BE2C (cell line): ENCODE measurements at regions not wholly inside any gene's neighbourhood (a gene's known extent, or its start where the extent isn't known, plus 50 kb on each side); places are given as distances from the start of the nearest gene placed in this dataset.

ENCODE experiments used
- DNase-seq: peaks from one replicate; pipeline ENCODE4 v3.0.0-alpha.2; 2020
- H3K27me3 ChIP-seq: fragments of 250-450 bp; sonication (Bioruptor Pico); 2 replicates; pipeline ENCODE4 v1.5.1; 2020; ENCODE audit warnings: mild to moderate bottlenecking
- H3K36me3 ChIP-seq: fragments of 250-450 bp; sonication (Bioruptor Pico); 2 replicates; pipeline ENCODE4 v1.5.1; 2020; ENCODE audit warnings: mild to moderate bottlenecking
- H3K4me1 ChIP-seq: fragments of 250-450 bp; sonication (Bioruptor Pico); 2 replicates; pipeline ENCODE4 v1.5.1; 2020
- H3K4me3 ChIP-seq: 2 replicates; pipeline ENCODE4 v1.5.1; 2011; ENCODE audit warnings: low read depth, low read length
- H3K9me3 ChIP-seq: fragments of 250-450 bp; sonication (Bioruptor Pico); 2 replicates; pipeline ENCODE4 v1.5.1; 2020
- TF ChIP-seq, protein P1 (sequence below): IDR thresholded peaks from 2 replicates; pipeline ENCODE4 v1.5.1; 2012; ENCODE audit warnings: mild to moderate bottlenecking, low read depth, low read length

DNA sequence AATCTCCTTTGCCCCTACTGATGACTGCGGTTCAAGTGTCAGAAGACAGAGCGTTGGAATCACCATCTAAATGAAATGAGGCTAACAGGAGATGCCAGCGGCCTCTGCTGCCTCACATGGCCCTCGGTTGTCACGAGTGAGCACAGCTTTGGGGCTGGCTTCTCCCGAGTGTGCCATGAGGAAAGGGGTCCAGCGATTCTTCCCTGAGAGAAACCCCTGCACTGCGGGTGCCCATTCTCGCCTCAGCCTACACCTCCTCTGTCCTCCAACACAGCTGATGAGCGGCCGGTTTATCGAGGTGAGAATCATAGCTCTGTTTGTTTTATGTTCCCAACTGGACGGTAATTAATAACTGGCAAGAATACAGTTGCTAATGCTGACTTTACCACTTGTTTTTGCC lies 144.7 kb upstream of the RPS6KA2 start:
- Histone ChIP-seq H3K4me1 (peaks cover 5% of the 10 kb centered on the region; the same call in 1 of the 2 replicates), H3K36me3 (no peaks in the 10 kb centered on the region), H3K27me3 (no peaks in the 10 kb centered on the region), H3K4me3 (no peak overlapping the region), H3K9me3 (no peaks in the 10 kb centered on the region)
- DNase-seq: no peak
- TF ChIP-seq, protein P1, sequence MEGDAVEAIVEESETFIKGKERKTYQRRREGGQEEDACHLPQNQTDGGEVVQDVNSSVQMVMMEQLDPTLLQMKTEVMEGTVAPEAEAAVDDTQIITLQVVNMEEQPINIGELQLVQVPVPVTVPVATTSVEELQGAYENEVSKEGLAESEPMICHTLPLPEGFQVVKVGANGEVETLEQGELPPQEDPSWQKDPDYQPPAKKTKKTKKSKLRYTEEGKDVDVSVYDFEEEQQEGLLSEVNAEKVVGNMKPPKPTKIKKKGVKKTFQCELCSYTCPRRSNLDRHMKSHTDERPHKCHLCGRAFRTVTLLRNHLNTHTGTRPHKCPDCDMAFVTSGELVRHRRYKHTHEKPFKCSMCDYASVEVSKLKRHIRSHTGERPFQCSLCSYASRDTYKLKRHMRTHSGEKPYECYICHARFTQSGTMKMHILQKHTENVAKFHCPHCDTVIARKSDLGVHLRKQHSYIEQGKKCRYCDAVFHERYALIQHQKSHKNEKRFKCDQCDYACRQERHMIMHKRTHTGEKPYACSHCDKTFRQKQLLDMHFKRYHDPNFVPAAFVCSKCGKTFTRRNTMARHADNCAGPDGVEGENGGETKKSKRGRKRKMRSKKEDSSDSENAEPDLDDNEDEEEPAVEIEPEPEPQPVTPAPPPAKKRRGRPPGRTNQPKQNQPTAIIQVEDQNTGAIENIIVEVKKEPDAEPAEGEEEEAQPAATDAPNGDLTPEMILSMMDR: no peak

DNA sequence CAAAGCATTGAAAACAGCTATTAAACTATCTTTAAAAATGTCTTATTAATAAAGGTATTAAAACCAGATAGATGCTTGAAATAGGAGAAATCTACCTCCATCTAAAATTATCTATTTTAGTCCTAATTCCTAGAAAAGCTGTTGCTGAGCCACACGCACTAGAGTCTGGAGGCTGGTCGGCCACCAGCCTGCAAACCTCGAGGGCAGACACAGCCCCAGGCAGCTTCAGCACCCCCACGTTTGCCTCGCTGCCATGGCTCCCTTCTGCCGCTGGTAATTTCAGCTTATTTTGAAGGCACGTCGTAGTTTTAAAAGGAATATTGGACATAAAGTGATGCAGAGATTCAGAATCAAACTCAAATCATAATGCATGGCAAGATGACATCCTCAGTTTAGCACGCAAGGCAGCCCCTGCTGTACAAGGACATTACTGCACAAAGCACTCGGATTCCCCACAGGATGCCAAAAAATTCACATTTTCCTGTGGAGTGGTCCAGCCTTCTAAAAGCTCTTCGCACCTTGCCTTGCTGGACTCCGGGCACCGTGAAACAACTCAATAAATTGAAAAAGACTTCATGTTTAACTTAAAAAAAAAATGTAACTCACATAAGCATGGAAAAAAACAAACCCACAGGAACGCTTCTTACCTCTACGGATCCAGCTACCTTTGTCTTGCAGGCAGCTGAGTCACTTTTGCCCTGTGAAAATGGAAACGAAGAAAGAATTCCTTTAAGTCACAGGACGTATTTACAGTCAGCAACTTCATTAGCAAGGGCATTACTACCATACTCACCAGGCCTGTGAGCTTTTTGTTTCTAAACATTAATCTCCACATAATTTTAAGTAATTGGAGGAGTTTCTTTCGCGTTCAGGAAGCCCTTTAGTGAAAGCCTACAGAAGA lies 143.4 kb upstream of the RPS6KA2 start:
- TF ChIP-seq, protein P1: peak; percentile 57

DNA sequence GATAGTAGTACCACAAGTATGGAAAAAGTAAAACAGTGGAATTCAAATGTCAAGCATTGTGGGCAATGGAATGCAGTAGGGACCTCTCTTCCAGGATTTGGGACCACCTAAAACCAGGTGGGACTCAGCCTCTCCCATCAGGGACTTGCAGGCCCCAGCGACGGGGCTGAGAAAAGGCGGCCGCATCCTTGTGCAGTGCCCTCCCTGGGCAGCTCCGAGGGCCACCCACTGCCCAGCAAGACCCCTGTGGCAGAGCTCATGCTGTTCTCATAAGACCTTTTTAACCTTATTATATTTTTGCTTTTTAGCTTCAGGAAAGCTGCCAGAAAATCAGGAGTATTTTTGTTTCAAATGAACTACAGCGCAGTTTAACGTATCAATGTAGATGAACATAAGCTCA lies 142.6 kb upstream of the RPS6KA2 start:
- TF ChIP-seq, protein P1: no peak
- Histone ChIP-seq H3K4me1 (no peaks in the 10 kb centered on the region; the same call in 1 of the 2 replicates), H3K36me3 (no peaks in the 10 kb centered on the region), H3K27me3 (no peaks in the 10 kb centered on the region), H3K9me3 (no peaks in the 10 kb centered on the region), H3K4me3 (no peak overlapping the region)
- no peak for DNase-seq

More for the DNA sequence above, 143.4 kb upstream of the RPS6KA2 start:
- Histone ChIP-seq H3K36me3 (no peaks in the 10 kb centered on the region), H3K27me3 (no peaks in the 10 kb centered on the region), H3K4me1 (no peaks in the 10 kb centered on the region; the same call in 1 of the 2 replicates), H3K9me3 (no peaks in the 10 kb centered on the region), H3K4me3 (no peak overlapping the region)
- no peak for DNase-seq

DNA sequence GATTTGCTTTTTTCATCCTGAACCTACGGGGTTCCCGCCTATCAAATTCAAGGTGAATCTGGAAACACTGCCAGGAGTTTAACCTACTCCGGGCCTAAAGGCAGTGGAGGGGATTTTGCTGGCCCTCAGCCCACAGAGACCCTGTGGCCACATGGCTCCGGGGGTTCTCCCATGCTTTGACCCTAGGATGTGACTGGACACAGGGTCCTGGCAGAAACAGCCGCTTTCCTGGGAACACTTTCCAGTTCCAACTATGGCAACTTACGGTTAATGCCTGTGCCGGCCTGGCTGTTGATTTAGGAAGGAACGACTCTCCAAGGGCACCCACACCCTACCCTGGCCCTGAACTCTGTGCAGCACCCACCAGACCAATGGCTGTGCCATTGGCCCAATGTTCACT lies 141.7 kb upstream of the RPS6KA2 start:
- Histone ChIP-seq H3K36me3 (no peaks in the 10 kb centered on the region), H3K4me1 (no peaks in the 10 kb centered on the region), H3K9me3 (no peaks in the 10 kb centered on the region), H3K4me3 (no peak overlapping the region), H3K27me3 (no peaks in the 10 kb centered on the region)
- DNase-seq: no peak
- TF ChIP-seq, protein P1: no peak

DNA sequence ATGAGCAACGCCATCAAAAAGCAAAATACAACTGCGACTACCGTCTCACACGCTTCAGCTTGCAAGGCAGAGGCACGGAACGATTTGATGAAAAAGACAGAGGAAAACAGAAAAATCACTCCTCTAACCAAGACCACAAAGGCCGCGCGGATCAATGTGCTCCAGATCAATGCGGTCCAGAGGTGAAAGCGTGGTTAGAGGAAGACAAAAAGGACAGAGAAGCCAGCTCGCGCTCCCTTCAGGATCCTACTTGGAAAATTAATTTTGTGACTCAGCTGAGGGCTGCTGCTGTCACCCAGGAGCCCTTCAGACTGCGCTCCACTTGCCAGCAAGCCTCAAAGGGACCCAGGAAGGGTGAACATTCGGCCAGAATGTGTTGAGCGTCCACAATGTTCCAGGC lies 140.2 kb upstream of the RPS6KA2 start:
- Histone ChIP-seq H3K4me1 (no peaks in the 10 kb centered on the region), H3K27me3 (no peaks in the 10 kb centered on the region), H3K4me3 (no peak overlapping the region), H3K36me3 (no peaks in the 10 kb centered on the region), H3K9me3 (no peaks in the 10 kb centered on the region)
- TF ChIP-seq, protein P1: no peak
- DNase-seq: no peak

DNA sequence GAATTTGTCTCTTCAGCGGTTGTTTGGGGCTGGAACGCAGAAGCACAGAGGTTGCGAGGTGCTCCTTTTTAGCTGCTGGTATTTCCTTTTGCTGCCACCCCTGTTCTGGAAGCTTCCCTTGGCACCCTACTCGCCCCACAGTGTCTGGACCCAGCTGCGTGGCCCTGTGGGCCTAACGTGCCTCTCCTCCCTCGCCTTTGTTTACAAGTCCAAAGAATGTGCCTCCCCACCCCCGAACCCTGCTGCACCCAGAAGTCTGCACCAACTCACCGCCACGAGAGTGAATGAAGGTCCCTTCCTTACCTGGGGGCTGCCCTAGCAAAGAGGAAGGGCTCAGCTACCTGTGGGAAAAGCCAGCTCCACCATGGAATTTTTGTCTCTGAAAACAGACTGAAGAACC lies 139.7 kb upstream of the RPS6KA2 start:
- no peak for DNase-seq
- Histone ChIP-seq H3K9me3 (no peaks in the 10 kb centered on the region), H3K36me3 (no peaks in the 10 kb centered on the region), H3K27me3 (no peaks in the 10 kb centered on the region), H3K4me1 (no peaks in the 10 kb centered on the region), H3K4me3 (no peak overlapping the region)
- TF ChIP-seq, protein P1: no peak
